NCI-H1694 (cell line): ENCODE measurements at regions not wholly inside any gene's neighbourhood (a gene's known extent, or its start where the extent isn't known, plus 50 kb on each side); places are given as distances from the start of the nearest gene placed in this dataset.

ENCODE experiments used
- DNase-seq: peaks from one replicate; lab custom pipeline; 2025; lab: John Stamatoyannopoulos, UW

DNA sequence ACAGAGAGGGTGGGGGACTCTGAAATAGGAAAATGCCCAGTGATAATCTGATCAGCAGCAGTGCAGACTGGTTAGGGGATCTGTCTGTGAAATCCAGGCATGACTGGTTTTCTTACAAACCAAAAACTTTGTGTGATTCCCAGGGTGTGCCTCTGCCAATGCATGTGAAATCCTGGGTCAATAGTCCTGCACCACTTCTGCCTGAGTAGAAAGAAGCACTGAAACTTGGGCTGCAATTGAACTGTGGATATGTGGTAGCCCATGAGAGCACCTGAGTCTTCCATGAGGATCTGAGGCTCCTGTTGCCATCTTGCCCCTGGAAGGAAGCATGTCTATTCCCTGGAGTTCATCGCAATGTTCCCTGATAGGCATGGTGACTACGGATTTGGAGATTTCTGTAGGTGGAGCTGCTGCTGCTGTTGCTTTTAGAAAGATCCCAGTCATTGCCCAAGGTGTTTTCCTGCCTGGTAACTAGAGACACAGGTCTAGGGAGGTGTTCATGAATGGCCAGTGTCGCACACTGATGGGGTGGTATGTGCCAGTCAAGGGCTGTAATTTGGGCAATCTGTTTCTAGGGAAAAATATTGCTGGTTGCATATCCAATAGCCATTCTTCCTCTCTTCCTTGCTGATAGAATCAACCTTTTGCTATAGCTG, 146.7 kb downstream of the CARTPT start:
- DNase-seq: no peak

DNA sequence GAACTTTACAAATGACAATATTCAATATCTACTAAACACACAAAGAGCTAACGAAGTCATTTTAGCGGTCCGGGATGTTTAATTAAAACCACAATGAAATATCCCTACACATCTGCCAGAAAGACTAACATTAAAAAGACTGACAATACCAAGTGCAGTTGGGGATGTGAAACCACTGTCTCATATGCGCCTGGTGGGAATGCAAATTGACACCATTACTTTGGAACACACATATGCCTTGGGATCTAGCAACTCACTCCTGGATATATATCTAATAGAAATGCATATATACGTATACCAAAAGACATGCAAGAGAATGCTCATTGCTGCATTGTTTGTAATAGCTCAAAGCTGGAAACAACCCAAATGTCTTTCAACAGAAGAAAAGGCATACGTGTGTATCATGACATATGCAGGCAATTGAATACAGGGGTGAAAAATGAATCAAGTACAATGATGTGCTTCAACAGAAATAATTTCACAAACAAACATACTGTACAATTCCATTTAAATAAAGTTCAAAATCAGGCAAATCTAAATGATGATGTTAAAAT, 153.3 kb downstream of the CARTPT start:
- DNase-seq: peak; percentile 22

DNA sequence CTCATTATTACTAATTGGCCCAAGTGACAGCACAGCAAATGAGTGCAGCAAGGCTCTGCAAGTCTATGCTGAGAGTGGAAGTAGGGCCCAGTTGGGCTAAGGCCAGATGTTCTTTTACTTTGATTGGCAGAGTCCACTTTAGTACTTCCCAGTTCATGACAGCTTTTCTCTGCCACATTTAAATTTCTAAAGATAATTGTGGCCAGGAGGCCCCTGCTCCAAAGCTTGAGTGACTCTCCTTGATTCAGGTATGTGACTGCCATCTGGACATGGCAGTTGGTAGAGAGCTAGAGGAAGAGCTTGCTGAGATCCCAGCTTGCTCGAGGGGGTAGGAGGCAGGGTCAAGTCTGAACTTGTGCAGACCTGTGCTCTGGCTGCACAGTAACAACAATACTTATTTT, 154.1 kb downstream of the CARTPT start:
- peak; percentile 87 for DNase-seq

DNA sequence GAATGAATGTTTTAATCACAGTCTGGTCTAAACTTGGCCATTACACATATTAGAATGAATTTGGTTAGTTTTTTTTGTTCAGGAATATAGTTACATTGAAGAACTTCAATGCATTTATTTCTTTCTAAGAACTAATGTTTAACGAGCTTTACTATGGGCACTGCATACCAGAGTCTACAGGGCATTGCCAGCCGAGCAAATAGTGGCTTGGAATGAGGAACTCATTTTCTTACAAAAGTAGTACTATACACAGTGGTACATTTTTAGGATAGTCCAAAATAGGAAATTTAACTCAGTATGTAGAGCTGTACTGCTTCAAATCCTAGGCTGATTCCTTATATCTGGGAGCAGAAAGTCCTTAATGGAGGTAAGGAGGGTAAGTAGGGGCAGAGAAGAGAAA, 155.4 kb downstream of the CARTPT start:
- DNase-seq: no peak

DNA sequence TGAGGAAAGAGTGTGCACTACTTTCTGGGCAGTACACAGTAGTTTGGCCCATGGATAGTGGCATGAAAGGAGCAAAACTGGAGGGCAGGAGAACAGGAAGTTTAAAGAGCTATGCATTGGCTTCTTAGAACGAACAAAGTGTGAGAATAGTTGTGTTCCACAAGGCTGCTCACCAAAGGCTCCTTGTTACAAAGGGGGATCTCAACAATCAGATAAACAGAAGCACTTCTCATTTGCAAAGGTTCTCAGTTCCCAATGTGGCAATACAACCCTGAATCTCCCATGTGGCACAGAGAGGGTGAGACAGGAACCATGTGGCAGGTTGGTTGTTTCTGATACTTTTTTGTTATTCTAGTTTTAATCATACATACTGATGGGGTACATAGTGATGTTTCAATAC, 158.4 kb downstream of the CARTPT start:
- no peak for DNase-seq

DNA sequence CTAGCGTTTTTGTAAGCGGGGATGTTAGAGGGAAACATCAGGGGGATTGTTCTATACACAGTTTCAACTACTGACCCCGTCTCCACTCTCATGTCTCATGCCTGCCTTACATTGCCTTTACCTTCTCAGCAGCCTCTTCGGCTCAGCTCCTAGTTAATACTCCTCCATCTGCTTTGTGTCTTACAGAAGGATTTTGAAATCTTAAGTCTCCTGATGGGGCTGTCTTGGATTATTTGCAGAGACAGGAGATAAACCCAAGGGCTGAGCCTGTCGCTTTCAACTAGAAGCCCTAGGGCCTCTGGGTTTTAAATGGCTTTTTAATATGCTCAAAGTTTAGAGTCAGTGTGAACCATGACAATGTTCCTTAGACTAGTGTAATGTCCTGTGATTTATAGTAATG, 161.5 kb downstream of the CARTPT start:
- DNase-seq: no peak

DNA sequence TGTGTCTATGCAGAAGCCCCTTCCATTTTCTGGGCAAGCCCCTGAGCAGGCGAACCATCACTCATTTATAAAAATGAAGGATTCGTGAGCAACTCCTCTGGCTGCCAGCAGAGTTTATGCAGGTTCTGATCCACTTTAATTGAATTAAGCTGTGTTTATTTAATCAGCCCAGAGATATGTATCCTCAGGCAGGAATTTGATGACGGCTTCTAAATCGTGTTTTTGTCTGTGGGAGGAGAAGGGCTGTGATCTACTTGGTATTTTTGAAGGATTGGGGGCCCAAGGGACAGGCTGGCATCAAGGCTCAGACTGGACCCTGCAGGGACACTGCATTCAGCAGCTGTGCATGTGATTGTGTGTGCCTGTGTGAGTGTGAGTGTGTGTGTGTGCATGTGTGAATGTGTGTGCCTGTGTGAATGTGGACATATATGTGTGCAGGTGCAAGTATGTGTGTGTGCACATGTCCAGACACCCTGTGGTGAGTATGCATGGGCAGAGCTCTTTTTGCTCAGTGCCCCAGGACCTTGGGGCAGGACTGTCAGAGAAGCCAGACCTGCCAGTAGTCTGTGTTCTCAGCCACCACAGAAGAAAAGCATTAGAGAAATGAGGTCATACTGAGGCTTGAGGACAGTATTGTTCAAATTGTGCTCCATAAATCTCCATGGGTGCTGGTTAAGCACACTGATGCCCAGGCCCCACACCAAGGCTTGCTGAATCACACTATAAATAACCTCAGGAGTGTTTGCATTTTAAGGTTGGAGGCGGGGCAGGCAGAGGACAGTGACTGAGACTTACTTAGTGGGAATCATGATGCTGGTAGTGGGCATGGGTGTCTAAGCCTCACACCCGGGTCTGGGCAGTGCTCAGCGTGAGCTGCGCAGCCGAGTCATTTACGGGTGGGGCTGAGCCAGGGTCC, 164.0 kb downstream of the CARTPT start:
- DNase-seq: no peak

DNA sequence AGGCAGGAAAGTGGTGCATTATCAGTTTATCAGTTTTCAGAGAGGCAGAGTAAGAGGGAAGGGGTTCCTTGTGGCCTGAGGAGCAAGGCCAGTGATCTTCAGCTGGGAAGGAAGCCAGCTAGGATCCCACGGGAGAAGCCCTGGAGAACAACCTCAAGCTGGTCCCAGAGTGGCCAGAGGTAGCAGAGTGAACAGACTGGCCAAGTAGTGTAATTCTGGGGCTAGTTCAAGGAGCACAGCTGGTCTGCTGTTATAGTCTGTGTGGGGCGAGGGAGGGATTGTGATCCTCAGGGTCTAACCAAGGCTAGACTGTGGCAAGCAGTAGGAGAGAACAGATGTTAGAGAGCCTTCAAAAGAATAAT, 164.6 kb downstream of the CARTPT start:
- no peak for DNase-seq

DNA sequence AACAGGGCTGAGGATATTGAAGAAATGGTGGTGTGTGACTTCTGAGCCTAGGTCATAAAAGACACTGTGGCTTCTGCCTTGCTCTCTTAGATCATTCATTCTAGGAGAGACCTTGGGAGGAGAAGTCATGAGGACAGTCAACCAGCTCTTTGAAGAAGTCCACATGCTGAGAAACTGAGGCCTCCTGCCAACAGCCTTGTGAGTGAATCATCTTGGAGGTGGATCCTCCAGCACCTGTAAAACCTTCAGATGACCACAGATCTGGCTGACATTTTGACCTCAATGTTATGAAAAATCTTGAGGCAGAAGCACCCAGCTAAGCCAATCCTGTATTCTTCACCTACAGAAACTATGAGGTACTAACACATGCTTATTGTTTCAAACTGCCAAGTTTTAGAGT, 165.9 kb downstream of the CARTPT start:
- no peak for DNase-seq

DNA sequence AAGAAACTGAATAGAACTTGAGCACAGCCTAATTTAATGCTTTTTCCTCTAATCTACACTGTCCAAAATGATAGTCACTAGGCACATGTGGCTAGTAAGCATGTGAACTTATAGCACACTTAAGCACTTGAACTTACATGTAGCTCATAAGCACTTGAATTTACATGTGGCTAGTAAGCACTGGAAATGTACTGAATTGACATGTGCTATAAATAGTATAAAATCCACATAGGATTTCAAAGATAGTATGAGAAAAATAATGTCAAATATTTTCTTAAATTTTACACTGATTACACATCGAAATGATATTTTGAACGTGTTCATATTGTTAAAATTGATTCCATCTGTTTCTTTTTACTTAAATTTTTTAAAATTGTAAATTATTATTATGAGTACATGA, 167.3 kb downstream of the CARTPT start:
- DNase-seq: no peak

DNA sequence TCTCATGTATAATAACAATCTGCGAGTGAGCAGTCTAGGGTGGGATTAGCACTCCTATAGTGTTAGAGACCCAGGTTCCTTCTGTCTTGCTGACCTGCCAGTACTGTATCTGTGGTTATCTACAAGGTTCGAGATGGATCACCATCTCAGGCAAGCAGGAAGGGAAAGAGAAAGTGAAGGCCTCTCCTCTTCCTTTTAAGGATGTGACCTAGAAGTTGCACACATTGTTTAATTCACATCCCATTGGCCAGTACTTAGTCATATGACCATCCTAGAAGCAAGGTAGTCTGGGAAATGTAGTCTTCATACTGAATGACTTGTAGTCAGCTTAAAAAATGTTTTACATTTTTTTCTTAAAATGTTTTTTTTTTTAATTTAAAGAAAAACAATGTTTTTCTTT, 168.6 kb downstream of the CARTPT start:
- DNase-seq: no peak

DNA sequence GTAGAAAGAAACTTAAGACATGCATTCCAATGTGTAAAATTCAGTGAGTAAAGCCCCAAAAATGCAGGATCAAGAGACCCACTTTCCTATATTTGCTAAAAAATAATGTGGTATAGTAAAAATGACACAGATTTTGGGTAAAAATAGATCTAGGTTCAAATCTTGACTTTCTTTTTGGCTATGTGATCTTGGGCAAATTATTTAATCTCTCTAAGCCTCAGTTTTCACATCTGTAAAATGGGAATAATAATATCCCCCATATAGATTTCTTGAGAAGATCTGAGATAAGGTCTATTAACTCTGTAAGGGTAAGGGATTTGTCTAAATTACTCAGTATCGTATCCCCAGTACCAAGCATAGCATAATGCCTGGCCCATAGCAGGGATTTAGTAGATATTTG, 172.3 kb downstream of the CARTPT start:
- no peak for DNase-seq

DNA sequence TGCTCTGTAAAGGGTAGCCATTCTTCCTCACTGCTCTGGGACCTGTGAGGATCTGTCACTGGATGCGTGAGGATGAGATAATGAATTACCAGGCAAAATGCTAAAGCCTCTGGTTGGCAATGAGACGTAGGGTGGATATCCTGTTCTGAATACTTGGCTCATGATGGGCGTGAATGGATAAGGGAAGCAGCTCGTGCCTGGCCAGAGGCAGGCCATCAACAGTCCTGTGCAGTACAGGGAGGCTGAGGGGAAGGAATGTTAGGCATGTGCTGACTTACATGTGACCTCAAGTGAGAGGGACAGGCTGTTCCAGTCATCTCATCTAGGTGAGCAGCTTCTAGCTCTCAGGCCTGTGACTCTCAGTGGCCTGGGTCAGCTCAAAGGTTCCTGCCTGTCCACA, 172.8 kb downstream of the CARTPT start:
- DNase-seq: no peak

DNA sequence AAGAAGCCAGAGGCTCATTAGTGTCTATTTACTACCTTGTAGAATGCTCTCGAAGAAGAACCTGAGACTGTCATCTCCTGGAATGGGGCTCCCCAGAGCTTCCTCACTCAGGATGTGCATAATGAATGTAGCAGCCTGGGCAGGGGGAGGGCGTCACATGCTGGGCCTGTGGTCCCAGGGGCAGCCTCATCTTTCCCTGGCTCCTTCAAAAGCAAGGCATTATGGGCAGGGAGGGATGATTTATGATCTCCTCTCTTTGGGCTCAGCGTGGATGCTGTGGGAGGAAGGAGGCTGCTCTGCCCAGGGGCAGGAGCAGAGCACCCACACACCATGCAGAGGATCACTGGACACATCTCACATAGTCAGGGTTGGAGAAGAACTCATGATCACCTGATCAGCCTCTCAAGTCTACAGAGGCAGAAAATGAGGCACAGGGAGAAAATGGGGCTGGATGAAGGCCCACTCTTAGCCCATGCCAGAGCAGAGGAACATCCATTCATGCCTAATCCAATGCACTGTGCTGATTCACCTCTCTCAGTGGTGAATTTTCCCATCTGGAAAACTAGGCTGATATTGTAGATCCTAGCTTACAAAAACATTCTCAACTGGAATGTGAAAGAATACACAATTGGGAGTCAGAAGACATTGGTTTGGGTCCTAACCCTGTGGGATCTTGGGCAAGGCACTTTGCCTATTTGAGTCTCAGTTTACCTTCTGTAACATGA, 173.7 kb downstream of the CARTPT start:
- DNase-seq: no peak

DNA sequence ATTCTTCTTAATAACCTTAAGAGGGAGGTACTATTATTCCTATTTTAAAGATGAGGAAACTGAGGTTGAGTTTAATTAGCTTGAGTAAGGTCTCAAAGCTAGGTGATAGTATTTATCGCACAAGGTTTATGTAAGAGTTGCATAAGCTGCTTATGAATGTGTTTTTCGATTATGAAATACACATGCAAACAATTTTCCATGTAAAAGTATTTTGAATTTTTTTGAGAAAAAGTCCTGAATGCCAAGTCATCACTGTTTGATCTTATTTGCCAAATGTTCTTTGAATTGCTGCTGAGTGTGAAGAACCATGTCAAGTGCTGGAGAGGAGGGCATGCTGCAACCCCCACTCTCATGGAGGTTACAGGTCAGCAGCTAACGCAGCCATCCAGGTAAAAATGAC, 174.4 kb downstream of the CARTPT start:
- DNase-seq: no peak

DNA sequence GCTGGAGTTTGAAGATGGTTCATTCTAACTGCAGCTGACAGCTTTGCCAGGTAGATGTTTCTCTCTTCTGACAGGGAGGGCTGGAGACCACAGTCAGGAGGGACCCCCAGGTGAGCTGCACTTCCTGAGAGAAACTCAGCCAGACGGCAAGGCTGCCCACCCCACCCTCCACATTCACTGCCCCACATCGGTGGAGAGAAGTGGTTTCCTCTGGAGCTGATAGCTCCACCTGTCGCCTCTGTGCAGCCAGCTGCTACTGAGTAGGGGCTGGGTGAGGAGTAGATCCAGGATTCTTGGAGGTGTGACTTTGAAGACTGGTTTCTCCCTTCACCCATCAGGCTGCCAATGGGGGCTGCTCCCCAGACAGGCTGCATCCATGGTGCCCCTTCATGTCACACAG, 175.0 kb downstream of the CARTPT start:
- DNase-seq: no peak

DNA sequence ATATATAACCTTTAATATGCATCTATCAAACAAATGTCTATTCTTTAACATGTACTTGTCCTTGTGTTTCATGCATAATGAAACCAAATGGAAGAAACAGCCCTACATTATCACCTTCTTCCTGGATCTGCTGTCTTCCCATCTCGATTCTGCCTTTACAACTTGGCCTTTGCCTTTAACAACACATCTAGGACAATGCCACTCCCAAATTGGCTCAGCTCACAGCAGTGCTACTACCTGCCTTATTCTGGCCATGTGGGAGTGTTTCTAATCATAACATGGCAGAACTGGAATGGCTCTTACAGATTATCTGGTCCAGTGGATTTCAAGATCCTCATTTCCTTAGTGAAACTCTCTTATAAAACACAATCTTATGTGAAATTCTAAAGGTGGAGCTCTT, 176.5 kb downstream of the CARTPT start:
- no peak for DNase-seq

DNA sequence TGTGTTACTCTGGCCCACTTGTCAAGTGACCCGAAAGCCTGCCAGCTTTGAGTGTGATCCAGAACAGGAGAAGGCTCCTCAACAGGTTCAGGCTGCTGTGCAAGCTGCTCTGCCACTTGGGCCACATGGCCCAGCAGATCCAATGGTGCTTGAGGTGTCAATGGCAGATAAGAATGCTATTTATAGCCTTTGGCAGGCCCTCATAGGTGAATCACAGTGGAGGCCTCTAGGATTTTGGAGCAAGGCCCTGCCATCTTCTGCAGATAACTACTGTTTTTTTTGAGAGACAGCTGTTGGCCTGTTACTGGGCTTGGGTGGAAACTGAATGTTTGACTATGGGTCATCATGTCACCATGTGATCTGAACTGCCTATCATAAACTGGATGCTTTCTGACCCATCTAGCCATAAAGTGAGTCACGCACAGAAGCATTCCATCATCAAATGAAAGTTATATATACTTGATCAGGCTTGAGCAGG, 180.8 kb downstream of the CARTPT start:
- no peak for DNase-seq

DNA sequence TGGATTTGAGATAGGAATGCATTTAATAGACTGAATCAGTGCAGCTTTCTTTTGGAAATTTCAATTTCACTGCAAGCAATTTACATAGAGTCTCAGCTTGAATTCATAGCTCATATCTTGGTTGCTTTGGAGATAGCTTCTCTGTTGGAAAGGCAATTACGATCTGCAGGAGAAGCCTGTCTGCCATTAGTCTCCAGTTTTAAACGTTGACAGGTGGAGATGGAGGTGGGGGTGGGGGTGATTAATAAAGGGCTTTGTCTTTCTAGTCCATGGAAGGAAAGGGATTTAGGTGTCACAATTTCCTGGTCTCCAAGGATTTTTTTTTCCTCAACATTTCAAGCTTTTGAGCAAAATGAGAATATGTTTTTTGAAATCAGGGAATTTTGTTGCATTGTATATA, 184.7 kb downstream of the CARTPT start:
- no peak for DNase-seq

DNA sequence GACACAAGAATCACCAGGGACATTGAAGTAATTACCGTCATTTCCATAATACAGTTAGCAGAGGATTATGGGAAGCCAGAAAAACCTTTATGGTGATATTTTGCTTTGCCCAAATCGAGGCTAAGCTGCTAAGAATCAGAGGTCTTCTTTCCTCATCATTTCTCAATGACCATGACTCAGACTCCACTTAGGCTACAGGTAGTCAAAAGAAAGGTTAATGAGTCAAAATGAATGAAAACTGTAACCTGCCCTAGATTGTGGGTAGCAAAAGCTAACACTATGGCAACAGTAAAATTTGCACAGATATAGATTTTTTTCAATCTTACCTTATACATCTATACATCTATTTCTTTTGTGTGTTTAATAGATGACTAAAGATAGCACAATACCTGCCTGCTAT, 185.8 kb downstream of the CARTPT start:
- DNase-seq: no peak

DNA sequence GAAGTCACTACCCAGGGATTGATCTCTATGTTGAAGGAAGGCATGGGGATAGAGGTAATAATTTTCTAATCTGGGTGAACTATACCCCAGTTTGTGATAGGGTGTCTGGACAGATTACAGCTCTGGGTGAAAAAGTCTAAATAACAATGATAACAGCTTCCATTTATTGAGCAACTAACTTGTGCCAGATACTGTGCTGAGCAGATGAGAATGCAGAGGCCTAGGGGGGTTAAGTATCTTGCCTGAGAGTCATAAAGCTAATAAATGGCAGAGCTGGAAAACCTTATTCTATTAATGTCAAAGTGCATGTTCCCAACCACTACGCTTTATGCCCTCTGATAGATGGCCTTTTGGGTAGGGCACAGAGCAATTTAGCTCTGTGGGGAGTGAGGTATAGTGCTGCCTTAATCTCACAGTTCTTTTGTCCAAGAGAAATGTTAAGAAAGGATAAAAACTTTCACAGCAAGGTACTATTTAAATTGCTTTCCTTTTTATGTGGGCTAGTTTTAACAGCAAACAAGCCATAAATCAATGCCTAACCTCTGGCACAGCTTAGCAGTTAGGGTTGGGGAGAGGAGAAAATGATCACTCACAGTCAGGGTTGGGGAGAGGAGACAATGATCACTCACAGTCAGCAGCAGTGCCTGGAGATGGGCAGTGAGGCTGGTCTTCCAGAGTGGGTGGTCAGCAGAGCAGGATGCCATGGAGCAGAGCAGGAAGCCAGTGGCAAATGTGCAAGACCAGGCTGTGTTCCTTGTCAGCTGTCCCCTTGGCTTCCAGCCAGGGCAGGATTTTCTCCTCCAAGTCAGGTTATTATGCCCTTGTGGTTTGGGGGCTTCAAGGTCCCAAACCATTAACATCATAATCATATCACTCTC, 187.0 kb downstream of the CARTPT start:
- no peak for DNase-seq
